ENCODE measurements at regions not wholly inside any gene's neighbourhood (a gene's known extent, or its start where the extent isn't known, plus 50 kb on each side); places are given as distances from the start of the nearest gene placed in this dataset.

DNA sequence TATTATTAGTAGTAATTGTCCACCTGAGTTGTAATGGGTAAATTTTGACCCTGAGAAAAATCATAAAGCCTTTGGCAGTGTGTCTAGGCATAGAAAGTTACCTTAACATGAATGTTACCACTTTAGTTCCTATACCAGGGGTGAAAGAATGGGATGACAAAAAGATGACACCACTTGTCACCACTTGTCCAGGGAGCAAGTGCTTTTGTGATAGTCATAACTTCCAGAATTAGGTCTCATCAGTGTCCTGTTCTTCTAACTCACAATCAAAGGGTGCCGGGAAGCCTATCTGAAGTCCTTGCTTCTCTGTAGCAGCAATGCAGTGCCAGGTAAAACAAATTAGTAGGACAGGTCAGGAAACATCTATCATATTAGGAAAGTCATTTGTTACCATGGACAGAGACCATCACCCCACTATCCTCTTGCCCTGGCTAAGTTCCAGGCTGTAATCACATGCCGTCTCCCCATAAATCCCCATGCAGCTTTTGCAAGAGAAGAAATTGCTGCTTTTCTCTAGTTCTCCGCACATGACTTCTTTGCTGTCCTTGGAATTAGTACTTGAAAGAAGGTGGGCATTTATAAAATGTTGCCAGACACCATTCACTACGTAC lies 156.5 kb upstream of the SGCD start:
- TF ChIP-seq CTCF (IDR thresholded peaks at IDR 0.05; ENCODE audit: insufficient read depth, low read length, poor library complexity, severe bottlenecking) (no peak), EZH2phosphoT487 (conservative IDR thresholded peaks at IDR 0.05; ENCODE audit: low read length) (no peak)
